T-helper 2 cell treated with Interferon-gamma antibody and Interleukin-4, amounts not matched to agents 100 ng/mL and 5 ng/mL, for 36 hours (primary cell): ENCODE measurements at regions not wholly inside any gene's neighbourhood (a gene's known extent, or its start where the extent isn't known, plus 50 kb on each side); places are given as distances from the start of the nearest gene placed in this dataset.
"Not testable (repeated sequence)": the region's sequence is repeated elsewhere in the genome, so short reads cannot be mapped to it uniquely, and the experiment has no call there.

Experiments used
- intact Hi-C: fragments of 100-400 bp; cut with micrococcal nuclease; formaldehyde crosslinking; loops from one replicate; pipeline ENCODE4 v1.15.1; 2023

DNA sequence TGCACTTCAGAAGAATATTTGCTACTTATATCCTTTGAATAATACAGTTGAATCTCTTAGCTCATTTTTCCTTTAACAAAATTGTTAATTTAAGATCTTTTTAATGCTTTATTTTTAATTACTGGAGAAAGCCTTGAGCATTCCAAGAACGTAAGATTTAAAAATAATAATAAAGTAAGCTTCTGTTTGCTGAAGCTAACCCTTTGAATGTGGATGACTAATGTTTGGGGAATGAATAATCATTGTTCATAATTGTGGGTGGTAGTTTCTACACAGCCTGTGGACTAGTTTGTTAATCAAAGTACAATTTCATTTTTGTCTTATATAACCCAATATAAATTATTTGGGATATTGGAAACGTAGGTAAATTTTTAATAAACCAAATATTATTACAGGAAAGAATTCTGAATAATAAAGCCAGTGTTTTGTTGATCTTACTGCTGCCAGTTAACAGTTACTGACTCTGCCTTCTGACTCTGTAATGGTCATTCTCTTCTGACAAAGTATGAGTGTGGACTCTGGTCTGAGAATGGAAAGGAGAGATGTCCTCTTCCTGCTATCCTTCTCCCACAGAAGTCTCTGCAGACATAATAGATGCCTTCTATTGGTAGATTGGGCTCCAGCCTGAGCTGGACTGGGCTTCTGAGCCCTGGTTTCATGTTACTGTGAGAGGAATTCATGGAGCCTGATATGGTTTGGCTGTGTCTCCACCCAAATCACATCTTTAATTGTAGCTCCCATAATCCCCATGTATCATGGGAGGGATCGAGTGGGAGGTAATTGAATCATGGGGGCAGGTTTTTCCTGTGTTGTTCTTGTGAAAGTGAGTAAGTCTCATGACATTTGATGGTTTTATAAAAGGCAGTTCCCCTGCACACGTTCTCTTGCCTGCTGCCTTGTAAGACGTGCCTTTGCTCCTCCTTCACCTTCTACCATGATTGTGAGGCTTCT, 292.7 kb upstream of the SLC39A10 start:
- intact Hi-C loops: no loop called here

DNA sequence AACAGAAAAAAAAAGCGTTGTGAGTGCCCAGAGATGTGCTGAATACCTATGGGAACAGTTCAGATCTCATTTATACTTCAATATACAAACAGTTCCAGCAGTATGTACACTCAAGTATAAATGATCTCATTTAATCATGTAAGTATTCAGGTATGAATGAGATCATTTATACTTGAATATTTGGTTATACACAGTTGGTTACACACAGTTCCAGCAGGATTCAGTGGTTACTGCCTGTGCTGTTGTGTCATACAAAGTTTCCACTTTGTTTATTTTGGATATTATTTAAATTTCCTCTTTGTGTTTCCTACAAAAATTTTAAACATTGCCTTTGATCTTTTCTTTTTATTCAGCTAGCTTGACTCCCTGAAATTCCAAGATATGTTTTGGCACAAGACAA, 293.5 kb upstream of the SLC39A10 start:
- intact Hi-C loops: no loop called here

DNA sequence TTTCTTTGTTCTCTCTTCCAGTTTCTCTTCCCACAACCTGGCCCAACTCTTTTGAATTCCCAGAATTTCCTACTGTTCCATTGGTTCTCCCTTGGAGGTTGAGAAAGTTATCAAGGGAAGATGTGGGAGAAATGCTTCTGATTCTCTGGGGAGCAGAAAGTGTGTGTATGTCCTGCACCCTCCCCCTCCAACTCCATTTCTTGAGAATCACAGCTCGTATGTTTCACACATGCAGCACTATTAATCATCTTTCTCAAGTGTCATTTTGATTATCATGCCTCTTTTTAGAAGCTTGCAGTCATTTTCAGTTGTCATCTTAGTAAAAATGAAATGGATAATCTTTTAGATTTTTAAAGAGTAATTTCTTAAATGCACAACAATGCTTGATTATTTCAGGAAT, 296.8 kb upstream of the SLC39A10 start:
- intact Hi-C loops: no loop called here

DNA sequence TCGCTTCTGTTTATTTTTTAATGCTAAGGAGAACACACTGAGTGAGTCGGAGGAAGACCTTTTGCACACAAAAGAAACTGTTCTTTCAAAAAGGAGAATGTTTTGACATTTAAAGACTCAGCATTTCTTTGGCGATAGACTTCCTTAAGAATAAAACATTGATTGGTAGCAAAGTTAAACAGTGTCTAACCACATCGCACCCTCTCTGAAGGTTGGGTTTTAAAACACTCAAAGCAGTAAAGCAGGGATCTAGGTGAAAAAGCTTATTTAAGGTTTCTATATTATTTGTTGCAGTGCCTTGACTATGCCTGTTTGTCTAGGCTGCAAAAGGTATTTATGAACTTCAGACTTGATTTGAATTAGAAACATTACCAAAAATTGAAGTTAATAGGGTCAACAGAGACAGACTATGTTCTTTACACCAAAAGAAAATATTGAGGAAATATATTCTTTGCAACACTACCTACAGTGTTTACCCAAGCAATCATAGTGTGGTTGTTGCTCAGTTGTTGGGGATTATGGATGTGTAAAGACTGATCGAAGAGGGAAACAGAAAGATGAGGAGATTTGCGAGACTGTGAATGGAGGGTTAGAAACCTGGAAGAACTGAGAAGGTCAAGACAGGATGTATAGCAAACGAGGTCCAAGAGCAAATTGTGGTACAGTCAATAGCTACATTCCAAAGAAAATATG, 297.8 kb upstream of the SLC39A10 start:
- intact Hi-C loops: no loop called here

DNA sequence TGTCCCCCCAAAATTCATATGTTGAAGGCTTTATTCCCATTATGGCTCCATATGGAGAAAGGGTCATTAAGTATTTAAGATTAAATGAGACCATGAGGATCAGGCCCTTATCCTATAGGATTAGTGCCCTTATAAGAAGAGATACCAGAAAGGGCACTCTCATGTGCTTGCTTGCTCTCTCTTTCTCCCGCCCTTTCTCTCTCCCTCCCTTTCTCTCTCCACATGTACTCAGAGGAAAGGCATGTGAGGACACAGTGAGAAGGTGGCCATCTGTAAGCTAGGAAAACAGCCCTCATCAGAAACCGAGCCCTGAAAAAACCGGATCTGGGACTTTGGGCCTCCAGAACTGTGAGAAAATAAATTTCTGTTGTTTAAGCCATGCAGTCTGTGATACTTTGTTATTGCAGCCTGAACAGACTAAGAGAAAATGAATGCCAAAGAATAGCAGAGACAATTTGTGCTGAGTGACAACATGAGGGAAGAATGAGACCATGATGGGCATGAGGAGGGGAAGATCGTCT, 300.0 kb upstream of the SLC39A10 start:
- intact Hi-C loops: no loop called here

DNA sequence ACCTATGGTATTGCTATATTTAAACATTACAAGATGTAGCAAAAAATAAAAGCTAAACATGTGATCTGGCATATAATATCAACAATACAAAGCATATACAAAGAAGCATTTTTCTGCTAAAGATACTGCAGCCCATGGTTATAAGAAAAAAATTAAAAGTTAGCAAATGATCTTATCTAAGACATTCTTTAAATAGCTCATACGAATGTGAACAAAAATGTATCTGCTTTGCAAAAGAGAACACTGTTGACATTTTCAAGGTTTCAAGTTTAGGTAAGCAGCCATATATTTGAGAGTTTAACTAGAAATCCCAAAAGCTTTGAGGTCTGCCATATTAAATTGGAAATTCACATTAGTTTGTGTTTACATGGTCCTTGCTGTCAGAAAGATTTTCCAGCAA, 301.0 kb upstream of the SLC39A10 start:
- intact Hi-C loops: no loop called here

DNA sequence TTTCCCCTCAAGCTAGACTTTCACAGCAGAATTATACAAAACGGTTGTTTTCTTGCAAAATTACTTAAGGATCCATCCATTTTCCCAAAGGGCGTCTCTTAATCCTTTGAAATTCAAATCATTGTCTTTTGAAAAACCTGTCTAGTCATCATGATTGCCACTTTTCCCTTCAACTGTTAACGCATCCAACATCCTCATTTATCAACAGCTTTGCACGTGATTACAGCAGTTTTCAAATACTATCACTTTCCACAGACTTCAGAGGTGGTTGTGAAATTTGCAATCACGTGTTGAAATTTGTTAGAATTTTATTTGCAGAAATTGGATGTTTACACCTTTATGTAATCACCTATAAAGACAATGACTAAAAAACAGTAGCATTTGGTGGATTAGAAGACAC, 304.4 kb upstream of the SLC39A10 start:
- intact Hi-C loops: no loop called here

DNA sequence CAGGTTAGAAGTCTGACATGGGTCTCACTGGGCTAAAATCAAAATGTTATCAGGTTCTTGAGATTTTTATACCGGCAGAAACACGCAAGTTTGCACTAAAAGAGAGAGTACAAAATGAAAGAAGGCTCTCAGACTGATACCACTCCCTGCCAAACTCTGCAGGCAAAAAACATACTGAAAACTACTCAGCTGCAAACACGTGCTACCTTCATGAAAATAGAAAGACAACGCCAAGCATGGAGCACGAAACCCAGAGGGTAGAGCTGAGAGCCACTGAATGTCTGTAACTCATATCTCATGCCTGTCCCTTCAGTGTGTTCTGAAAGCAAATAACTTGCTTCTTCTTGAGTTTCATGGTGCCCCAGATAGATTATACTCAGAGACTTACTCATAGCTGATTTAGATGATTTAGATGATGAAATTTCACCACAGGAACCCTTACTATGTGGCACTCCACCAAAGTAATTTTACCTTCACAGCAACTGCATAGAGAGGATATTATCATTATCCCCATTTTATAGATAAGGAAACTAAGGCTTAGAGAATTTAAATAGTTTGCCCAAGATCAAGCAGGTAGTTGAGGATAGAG, 313.0 kb upstream of the SLC39A10 start:
- intact Hi-C loops: no loop called here

DNA sequence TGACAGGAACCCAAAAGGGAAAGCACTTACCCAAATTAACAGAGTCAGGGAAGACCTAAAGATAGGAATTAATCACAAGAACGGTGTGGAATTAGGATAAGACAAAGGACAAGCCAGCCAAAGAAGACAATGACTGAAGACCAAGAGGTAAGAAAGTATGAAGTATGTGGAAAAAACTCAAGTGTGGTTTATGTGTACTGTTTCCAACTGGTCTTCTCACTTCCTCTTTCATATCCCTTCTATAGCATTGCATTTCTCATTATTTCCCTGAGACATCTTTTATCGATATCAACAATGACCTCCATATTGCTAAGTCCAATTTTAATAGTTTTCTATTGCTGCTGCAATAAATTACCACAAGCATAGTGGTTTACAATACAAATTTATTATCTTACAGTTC, 313.5 kb upstream of the SLC39A10 start:
- intact Hi-C loops: no loop called here

DNA sequence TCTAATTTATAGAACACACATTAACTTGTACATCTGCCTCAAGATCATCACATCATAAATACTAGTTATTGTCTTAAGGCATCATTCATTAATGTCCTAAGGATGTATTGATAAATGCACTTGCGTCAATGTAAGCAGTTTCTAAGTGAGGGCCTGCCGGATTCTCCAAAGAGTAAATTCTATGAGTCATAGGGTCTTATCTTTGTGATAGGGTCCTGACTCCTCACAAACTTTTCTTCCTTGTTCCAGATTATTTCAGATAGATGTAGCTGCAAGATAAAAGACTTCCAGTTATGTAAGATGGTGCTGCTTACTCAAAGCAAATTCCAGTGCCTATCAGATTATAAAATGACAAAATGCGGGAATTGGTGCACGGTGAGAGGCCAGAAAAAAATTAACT, 315.0 kb upstream of the SLC39A10 start:
- intact Hi-C loops: no loop called here

DNA sequence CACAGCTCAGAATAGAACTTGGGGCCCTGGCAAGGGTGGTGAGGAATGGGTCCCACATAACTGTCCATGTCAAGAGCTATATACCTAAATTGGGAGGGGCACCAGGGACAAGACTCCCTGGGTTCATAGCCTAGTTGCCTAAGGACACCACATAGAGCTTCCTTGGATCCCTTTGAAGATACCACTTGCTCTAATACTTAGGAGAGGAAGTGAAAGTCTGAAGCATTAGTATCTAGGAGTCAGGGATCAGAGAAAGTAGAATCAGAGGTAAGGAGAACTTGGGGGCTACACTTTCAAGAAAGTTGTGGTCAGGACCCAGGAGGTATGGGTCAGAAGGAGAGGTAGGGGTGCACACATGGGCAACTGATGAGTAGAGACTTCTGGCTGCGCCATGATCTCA, 318.2 kb upstream of the SLC39A10 start:
- intact Hi-C loops: no loop called here

DNA sequence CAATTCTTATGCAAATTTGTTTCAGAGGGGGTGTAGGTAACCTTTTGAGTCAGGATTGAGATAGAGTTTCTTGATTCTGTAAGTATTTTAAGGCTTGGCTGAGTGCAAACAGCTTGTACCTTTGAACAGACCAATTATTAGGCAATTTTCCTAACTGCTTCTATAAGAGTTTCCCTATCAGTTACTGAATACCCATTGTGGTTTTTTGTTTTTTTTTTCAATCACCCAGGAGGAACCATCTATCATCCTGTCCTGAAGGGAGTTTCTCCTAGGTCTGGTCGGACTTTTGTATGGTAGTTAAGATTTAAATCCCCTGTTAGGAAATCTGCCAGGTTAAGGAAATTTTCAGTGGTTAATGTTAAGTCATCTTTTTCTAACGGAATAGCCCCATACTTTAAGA, 319.4 kb upstream of the SLC39A10 start:
- intact Hi-C loops: no loop called here

DNA sequence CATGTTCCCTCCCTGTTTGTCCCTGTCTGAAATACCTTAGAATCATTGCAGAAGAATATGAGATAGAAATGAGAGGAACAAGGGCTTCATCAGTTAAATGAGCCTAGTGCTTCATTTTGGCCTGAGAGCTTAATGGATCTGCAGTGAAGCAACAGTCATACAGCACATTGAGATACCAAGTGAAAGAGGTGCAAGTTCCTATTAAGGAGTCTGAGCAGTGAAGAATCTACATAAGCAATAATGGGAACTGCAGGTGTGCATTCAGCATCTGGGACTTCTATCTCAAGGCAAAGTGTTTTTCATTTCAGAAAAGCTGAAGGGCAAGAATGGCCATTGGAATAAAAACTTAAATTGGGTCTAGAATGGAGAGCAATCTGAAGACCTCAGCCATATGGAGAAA, 323.2 kb upstream of the SLC39A10 start:
- intact Hi-C loops: no loop called here

DNA sequence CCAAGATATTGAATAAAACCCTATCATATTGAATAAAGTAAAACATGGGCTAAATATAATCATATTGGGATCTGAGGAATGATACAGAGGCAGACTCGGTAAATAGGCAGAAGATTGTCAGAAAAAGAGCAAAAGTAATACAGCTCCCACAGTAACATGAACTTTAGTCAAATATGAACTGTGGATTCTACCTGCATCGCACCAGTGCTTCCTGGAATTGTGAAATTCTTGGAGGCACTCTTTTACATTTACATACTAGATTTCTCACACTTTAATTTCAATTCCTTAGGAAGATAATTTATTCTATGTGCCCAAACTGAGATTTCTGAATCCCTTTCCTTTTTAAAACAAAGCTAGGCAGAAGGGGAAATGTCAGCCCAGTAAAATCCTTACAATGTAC, 325.1 kb upstream of the SLC39A10 start:
- intact Hi-C loops: no loop called here

DNA sequence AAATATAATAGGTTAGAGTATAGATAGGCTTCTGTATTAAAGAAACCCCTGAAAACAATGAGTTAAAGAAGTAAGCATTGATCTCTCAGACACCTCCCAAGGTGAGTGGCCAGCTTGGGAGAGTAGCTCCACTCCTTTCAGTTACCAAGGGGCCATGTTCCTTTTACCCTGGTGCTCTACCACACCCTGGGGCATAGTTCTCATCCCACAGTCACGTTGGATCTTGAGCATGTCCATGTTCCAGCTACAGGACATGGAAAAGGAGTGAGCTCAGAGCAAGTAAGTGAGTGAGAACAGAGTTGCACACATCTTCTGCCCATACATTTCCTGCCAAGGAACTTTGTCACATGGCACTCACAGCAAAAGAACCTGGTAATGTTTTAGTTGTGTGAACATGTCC, 325.9 kb upstream of the SLC39A10 start:
- intact Hi-C loops: no loop called here

DNA sequence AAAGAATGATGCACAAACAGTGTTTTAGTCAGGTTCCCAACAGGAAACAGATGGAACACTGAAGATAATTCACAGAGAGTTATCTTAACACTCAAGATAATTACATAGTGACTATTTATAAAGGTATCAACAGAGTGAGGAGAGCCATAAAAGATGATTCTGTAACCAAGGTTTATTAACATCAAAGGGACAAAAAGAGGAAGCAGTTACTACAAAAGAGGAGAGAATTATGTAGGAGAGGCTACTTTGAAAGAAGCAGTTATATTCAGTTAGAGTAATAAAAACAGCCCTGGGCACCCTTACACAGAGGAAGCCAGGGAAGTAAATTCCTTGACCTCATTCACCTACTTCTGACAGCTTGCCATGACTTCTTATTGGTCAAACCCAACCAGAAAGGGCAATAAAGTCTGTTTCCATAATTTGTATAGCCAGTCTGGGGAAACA, 326.5 kb upstream of the SLC39A10 start:
- intact Hi-C loops: no loop called here

DNA sequence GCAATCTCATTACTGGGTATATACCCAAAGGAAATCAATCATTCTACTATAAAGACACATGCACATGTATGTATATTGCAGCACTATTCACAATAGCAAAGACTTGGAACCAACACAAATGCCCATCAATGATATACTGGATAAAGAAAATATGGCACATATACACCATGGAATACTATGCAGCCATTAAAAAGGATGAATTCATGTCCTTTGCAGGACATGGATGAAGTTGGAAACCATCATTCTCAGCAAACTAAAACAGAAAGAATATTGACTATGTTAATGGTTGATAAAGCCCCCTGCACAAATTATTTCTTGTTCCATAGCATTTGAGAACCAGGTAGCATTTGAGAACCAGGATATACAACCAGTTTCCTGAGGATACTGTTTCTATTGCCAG, 327.2 kb upstream of the SLC39A10 start:
- intact Hi-C loops: not testable (repeated sequence)

DNA sequence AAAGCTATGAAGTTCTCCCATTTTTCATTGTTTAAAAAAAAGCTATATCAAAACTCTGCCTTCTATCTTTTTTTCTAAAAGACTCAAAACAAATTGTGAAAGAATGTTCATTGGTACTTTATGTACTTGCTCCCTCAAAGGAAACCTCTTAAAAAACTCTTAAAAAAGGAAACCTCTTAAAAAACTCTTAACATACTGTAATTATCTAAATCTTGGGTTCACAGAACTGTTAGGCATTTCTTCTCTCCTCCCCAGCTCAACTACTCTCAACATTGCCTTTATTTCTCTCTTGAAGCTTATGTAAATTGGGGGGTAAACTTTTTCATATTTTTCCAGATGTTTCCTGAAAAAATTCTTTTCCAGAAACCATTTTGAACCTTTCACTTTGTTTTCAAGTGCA, 330.5 kb upstream of the SLC39A10 start:
- intact Hi-C loops: no loop called here

DNA sequence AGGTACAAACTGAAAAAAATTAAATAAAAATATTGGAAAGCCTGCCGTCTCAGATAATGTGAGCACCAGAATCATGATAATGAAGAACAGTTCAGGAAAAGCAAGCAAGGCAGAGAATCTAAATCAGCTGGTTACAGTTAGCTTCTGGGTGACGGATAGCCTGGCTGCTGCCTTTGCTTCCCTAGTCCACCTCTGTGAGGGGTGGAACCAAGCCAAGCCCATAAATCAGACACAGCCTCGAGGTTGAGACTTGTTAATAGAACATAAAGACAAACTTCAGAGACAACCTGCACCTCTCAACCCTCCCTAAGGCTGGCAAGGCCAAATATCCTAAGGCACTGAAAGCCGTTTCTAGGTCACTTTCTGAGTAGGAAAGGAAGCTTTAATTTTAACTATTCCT, 334.7 kb upstream of the SLC39A10 start:
- intact Hi-C loops: no loop called here

DNA sequence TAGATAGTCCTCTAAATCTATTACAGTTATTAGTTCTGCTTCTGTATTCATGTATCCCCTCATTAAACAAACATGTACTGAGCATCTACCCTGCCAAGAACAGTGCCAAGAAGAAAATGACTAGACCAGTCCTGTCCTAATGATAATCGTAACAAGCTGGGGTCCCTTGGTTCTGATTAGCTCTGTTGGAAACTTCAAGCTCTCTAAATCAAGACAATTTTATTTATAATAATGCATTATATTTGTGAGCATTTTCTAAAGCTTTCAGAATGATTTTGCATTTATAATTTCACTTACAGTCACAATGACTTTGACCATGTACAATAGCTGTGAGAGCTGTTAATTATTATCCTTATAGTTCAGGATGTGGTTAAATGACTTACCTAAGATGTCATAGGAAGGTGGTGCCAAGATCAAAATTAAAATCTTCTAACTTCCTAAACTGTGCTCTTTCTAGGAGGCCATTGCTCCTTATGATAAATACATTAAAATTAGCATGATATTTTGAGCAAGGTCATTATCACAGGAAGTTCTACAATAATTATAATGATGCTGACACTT, 336.5 kb upstream of the SLC39A10 start:
- intact Hi-C loops: loop anchor here (1.0 kb wide), 1 partner anchor 340 kb away; no protein-coding TSS in a partner anchor

DNA sequence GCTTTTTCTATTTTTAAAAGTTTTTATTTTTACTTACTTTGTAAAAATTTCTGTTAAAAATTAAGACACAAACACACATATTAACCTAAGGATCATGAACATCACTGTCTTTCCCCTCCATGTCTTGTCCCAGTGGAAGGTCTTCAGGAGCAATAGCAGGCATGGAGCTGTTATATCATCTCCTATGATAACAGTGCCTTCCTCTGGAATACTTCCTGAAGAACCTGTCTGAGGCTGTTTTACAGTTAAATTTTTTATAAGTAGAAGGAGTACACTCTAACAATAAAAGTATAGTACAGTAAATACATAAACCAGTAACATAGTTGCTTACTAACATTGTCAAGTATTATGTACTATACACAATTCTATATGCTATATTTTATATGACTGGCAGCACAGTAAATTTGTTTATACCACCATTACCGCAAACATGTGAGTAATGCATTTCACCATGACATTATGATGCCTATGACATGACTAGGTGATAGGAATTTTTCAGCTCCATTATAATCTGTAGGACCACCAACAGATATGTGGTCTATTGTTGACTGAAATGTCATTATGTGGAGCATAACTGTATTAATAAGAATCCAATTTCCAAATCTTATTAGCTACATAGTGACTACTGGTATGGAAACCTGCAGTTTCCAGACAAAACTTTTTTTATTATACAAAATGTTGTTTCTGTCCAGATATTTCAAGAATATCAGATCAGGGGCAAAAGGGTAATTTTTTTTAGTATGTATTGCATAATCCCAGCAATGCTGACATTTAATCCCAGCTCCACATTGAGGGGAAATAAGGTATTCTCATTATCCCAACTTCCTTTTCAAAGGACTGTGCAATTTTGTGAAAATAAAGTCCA, 337.2 kb upstream of the SLC39A10 start:
- intact Hi-C loops: loop anchor here (1.0 to 5.0 kb wide), 3 partner anchors 213 to 747 kb away; no protein-coding TSS in a partner anchor
